OCI-LY1 (cell line): ENCODE measurements at regions not wholly inside any gene's neighbourhood (a gene's known extent, or its start where the extent isn't known, plus 50 kb on each side); places are given as distances from the start of the nearest gene placed in this dataset.

Experiments used
- H2AFZ ChIP-seq: fragments of 200-600 bp; sonication (generic), shearing (Covaris generic); 2 replicates; pipeline ENCODE4 v1.6.0; 2014; ENCODE audit warnings: antibody characterized with exemption, mild to moderate bottlenecking, low read length
- H3F3A ChIP-seq: fragments of 200-600 bp; sonication (generic), shearing (Covaris generic); 2 replicates; pipeline ENCODE4 v1.6.0; 2014; ENCODE audit warnings: mild to moderate bottlenecking, antibody characterized with exemption, low read length, moderate library complexity; ENCODE audit not compliant: insufficient read depth
- H3K27ac ChIP-seq: fragments of 200-600 bp; sonication (generic); 2 replicates; pipeline ENCODE4 v1.5.1; 2014; ENCODE audit warnings: low read length, mixed run types, mild to moderate bottlenecking, low read depth; ENCODE audit not compliant: poor library complexity, severe bottlenecking
- H3K27me3 ChIP-seq: fragments of 200-600 bp; sonication (generic); 2 replicates; pipeline ENCODE4 v1.6.0; 2014; ENCODE audit warnings: antibody characterized with exemption, mild to moderate bottlenecking, low read length, moderate library complexity; ENCODE audit not compliant: insufficient read depth
- H3K36me3 ChIP-seq: fragments of 200-600 bp; sonication (generic); 2 replicates; pipeline ENCODE4 v1.6.1; 2014; ENCODE audit warnings: mild to moderate bottlenecking, antibody characterized with exemption, low read length, moderate library complexity, mixed read lengths; ENCODE audit not compliant: insufficient read depth
- H3K4me1 ChIP-seq: fragments of 200-600 bp; sonication (generic); 2 replicates; pipeline ENCODE4 v1.5.1; 2014; ENCODE audit warnings: mild to moderate bottlenecking, low read length, moderate library complexity; ENCODE audit not compliant: insufficient read depth, severe bottlenecking
- H3K4me2 ChIP-seq: fragments of 200-600 bp; sonication (generic), shearing (Covaris generic); 2 replicates; pipeline ENCODE4 v1.6.1; 2014; ENCODE audit warnings: low read length
- H3K4me3 ChIP-seq: fragments of 200-600 bp; sonication (generic); 2 replicates; pipeline ENCODE4 v1.5.1; 2014; ENCODE audit warnings: low read length, low read depth, mild to moderate bottlenecking, mixed read lengths; ENCODE audit not compliant: poor library complexity, severe bottlenecking
- H3K79me2 ChIP-seq: fragments of 200-600 bp; shearing (Covaris generic); 2 replicates; pipeline ENCODE4 v1.6.1; 2016; ENCODE audit warnings: mixed run types, low read length, mixed read lengths; ENCODE audit not compliant: insufficient read depth
- H3K9ac ChIP-seq: fragments of 200-600 bp; sonication (generic), shearing (Covaris generic); 2 replicates; pipeline ENCODE4 v1.6.1; 2014; ENCODE audit warnings: mild to moderate bottlenecking, low read length, mixed read lengths
- H3K9me2 ChIP-seq: fragments of 200-600 bp; sonication (generic), shearing (Covaris generic); 2 replicates; pipeline ENCODE4 v1.6.1; 2014; ENCODE audit warnings: low read depth, mild to moderate bottlenecking, low read length, mixed read lengths
- H3K9me3 ChIP-seq: fragments of 200-600 bp; shearing (Covaris generic); 2 replicates; pipeline ENCODE4 v1.6.1; 2014; ENCODE audit warnings: low read length, mixed read lengths
- H4K20me1 ChIP-seq: fragments of 200-600 bp; sonication (generic), shearing (Covaris generic); 2 replicates; pipeline ENCODE4 v1.6.0; 2016; ENCODE audit warnings: mild to moderate bottlenecking, low read length; ENCODE audit not compliant: insufficient read depth
- CTCF ChIP-seq: fragments of 200-600 bp; sonication (generic), shearing (Covaris generic); IDR thresholded peaks from 2 replicates; pipeline ENCODE4 v1.5.1; 2017; ENCODE audit warnings: mild to moderate bottlenecking, antibody characterized with exemption, low read length, moderate library complexity, mixed read lengths
- EZH2 ChIP-seq: fragments of 200-600 bp; sonication (generic), shearing (Covaris generic); IDR thresholded peaks from 2 replicates; pipeline ENCODE4 v1.8.0; 2017; ENCODE audit warnings: borderline replicate concordance, mixed run types, mild to moderate bottlenecking, antibody characterized with exemption, low read length, moderate library complexity, mixed read lengths

- no peaks in the 10 kb centered on the region for H3K79me2 ChIP-seq
- no peak overlapping the region for H3K27ac ChIP-seq
- TF ChIP-seq EZH2 (no peak), CTCF (no peak)
Observed at GRCh38 chr4:27964095-27964494, 1103.5 kb downstream of the STIM2 start.

GRCh38 chr4:27966664-27967063 lies 1106.0 kb downstream of the STIM2 start:
- Histone ChIP-seq H3K79me2 (no peaks in the 10 kb centered on the region), H4K20me1 (no peaks in the 10 kb centered on the region), H3F3A (no peaks in the 10 kb centered on the region), H3K4me1 (no peaks in the 10 kb centered on the region), H3K9me2 (no peaks in the 10 kb centered on the region), H2AFZ (no peak overlapping the region), H3K9ac (no peak overlapping the region), H3K4me2 (no peak overlapping the region), H3K27ac (no peak overlapping the region), H3K4me3 (no peak overlapping the region), H3K27me3 (no peaks in the 10 kb centered on the region), H3K9me3 (no peaks in the 10 kb centered on the region), H3K36me3 (no peaks in the 10 kb centered on the region)
- TF ChIP-seq CTCF (no peak), EZH2 (no peak)

More at GRCh38 chr4:27964095-27964494, 1103.5 kb downstream of the STIM2 start:
- no peaks in the 10 kb centered on the region for H3K36me3 ChIP-seq
- no peaks in the 10 kb centered on the region for H3K4me1 ChIP-seq
- no peaks in the 10 kb centered on the region for H3K9me2 ChIP-seq
- H4K20me1 ChIP-seq: no peaks in the 10 kb centered on the region
- no peak overlapping the region for H2AFZ ChIP-seq
- no peak overlapping the region for H3K9ac ChIP-seq
- no peaks in the 10 kb centered on the region for H3K9me3 ChIP-seq
- H3F3A ChIP-seq: no peaks in the 10 kb centered on the region
- no peaks in the 10 kb centered on the region for H3K27me3 ChIP-seq
- no peak overlapping the region for H3K4me3 ChIP-seq
- no peak overlapping the region for H3K4me2 ChIP-seq

- Histone ChIP-seq H3K9me3 (no peaks in the 10 kb centered on the region), H3K27ac (no peak overlapping the region), H3K9me2 (no peaks in the 10 kb centered on the region), H3K79me2 (no peaks in the 10 kb centered on the region), H3K4me3 (no peak overlapping the region), H2AFZ (no peak overlapping the region), H3K4me2 (no peak overlapping the region), H3K36me3 (no peaks in the 10 kb centered on the region), H3F3A (no peaks in the 10 kb centered on the region), H3K4me1 (no peaks in the 10 kb centered on the region), H4K20me1 (no peaks in the 10 kb centered on the region), H3K9ac (no peak overlapping the region), H3K27me3 (no peaks in the 10 kb centered on the region)
- no peak for TF ChIP-seq EZH2
- TF ChIP-seq CTCF: no peak
Observed at GRCh38 chr4:27973056-27973455, 1112.4 kb downstream of the STIM2 start.
